C4-2B (cell line): ENCODE measurements at regions not wholly inside any gene's neighbourhood (a gene's known extent, or its start where the extent isn't known, plus 50 kb on each side); places are given as distances from the start of the nearest gene placed in this dataset.

Experiments used
- H3K27ac ChIP-seq: fragments of 450-650 bp; 2 replicates; pipeline ENCODE4 v1.5.1; 2017
- CTCF ChIP-seq: fragments of 450-650 bp; conservative IDR thresholded peaks from 2 replicates; pipeline ENCODE4 v1.5.1; 2017; ENCODE audit warnings: mild to moderate bottlenecking
- ZFX ChIP-seq: fragments of 450-650 bp; IDR thresholded peaks from 2 replicates; pipeline ENCODE4 v1.6.1; 2017

DNA sequence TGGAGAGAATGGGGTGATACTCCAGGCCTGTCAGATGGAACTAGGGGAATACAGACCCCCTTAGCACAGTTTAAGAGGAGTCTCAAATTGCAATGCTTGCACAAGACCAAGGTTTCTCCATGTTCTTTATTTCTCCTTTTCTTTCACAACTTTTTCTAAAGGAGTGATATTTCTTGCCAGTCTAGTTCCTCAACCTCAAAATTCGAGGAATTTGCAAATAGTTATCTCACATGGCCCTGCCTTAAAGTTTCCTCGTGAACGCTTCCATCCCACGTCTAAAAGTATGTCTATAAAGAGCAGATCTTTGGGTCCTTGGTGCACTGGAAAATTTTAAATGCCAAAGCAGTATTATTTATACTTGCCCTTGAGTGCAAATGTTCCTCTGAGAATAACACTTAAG, 373.8 kb upstream of the KLF4 start:
- TF ChIP-seq CTCF (no peak), ZFX (no peak)
- no peak overlapping the region for H3K27ac ChIP-seq

GRCh38 chr9:107862881-107863280, 373.3 kb upstream of the KLF4 start:
- no peak overlapping the region for H3K27ac ChIP-seq
- TF ChIP-seq CTCF (no peak), ZFX (no peak)

GRCh38 chr9:107862323-107862722, 372.8 kb upstream of the KLF4 start:
- H3K27ac ChIP-seq, result no peak overlapping the region
- TF ChIP-seq CTCF (no peak), ZFX (no peak)

DNA sequence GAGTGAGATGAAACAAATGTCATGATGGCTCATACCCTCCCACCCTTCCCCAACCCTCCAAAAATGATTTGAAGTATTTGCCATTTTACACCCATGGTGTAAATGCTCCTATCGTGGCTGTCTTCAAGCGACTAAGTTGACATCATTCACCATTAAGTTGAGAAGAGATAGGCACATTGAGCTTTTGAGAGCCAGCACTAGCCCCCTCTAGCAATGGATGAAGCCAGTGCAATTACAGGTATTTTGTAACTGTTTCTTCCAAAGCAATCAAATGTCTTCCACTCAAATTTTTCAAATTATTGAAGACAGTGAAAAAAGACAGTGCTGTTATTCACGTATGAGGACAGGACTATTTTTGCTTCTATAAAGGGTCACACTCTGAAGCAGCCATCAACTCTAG, 371.5 kb upstream of the KLF4 start:
- no peak overlapping the region for H3K27ac ChIP-seq
- TF ChIP-seq CTCF (no peak), ZFX (no peak)

GRCh38 chr9:107858260-107858659, 368.7 kb upstream of the KLF4 start:
- no peak for TF ChIP-seq ZFX
- TF ChIP-seq CTCF, result no peak
- no peak overlapping the region for H3K27ac ChIP-seq

- H3K27ac ChIP-seq, result no peak overlapping the region
- TF ChIP-seq ZFX, result no peak
- TF ChIP-seq CTCF, result no peak
Observed at GRCh38 chr9:107856633-107857032, 367.1 kb upstream of the KLF4 start.

GRCh38 chr9:107855164-107855563, 365.6 kb upstream of the KLF4 start:
- TF ChIP-seq CTCF, result no peak
- TF ChIP-seq ZFX, result no peak
- H3K27ac ChIP-seq, result no peak overlapping the region
